ENCODE measurements at regions not wholly inside any gene's neighbourhood (a gene's known extent, or its start where the extent isn't known, plus 50 kb on each side); places are given as distances from the start of the nearest gene placed in this dataset.

DNA sequence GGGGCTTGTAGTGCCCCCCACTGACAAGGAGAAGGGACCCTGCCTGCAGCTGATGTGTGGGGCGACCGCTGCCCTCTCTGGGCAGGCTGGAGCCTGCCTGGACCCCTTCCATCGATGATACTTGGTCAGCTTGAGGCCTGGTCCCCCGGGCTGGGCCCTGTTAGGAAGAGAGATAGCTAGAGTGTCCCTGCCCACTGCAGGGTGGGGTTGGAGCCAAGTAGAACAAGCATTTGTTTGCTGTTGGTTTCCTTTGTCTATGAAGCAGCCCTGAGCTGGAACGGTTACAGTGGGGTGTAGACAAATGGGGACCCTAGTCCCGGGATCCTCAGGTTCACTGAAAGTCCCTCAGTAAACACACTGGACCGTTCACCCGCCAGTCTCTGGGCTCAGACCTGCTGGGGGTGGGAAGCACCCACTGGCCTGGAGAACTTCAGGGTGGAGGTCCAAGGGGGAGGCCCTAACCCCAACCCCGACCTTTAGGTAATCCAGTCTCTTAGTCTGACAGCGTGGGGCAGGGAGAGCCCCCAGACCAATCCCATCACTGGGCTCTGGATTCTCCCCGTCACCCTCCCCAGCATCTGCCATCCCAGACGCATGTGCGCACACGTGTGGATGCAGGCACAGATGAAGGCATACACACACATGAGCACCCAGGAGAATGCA lies 204.8 kb upstream of the ZNF536 start:
- Mint-ChIP-seq H3K4me1 (peaks cover 3% of the 10 kb centered on the region), H3K4me3 (no peak overlapping the region), H3K9me3 (peaks cover 7% of the 10 kb centered on the region), H3K27ac (no peak overlapping the region), H3K27me3 (peaks cover 10% of the 10 kb centered on the region), H3K36me3 (no peaks in the 10 kb centered on the region)
- ATAC-seq (ENCODE audit: low read depth) = no peak
- no peak for DNase-seq (ENCODE audit: low spot score in 2 of 2)

DNA sequence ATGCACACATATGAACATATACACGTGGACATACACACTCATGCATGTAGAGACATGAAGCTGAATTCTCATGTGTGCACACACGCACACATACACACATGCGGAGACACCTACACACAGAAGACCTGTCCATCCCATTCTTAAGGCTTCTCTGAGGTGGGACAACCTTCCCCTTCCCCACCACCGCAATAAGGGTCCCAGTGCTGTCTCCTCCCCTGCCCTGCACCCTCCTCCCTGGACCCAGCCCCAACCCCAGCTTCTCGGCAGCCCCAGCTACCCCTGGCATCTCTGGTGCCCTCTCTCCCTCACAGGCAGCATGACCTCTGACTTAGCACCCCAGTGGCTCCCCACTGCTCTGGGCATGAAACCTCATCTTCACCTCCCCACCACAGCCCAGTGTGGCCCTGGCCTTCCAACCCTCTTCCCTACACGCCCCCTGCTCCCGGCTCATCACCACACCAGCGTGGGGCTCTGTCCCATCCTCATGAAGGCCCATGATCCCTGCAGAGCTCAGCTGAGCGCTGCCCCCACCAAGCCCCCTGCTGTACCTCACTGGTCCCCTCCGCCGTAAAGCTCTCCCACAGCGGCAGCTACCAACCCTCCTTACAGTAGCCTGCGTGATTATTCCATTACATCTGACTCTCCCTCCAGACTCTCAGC lies 204.1 kb upstream of the ZNF536 start:
- no peak overlapping the region for H3K27ac Mint-ChIP-seq
- H3K27me3 Mint-ChIP-seq = peaks cover 3% of the 10 kb centered on the region
- H3K4me3 Mint-ChIP-seq = no peak overlapping the region
- H3K9me3 Mint-ChIP-seq = peaks cover 2% of the 10 kb centered on the region
- no peaks in the 10 kb centered on the region for H3K4me1 Mint-ChIP-seq
- no peaks in the 10 kb centered on the region for H3K36me3 Mint-ChIP-seq
- ATAC-seq (ENCODE audit: low read depth) (no peak), DNase-seq (ENCODE audit: low spot score in 2 of 2) (no peak)

DNA sequence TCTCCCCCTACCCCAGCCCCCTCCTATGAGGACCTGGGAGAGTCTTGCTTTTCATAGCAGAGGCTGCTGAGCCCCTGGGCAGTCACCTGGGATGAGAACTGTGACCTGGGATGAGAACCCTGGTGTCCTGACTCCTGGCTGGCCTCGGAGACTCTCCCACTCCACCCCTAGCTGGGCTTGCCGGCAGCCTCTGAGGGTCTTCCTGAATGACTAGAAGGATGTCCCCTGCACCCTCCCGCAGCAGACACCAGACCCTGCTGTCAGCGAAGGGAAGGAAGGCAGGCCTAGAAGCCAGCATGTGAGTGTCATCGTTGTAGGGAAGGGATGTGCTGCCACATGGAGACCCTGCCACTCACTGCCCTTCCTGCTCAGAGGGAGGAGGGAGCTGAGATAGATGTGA lies 203.4 kb upstream of the ZNF536 start:
- Mint-ChIP-seq H3K27ac (no peak overlapping the region), H3K4me1 (no peaks in the 10 kb centered on the region), H3K9me3 (peaks cover 1% of the 10 kb centered on the region), H3K36me3 (no peaks in the 10 kb centered on the region), H3K4me3 (no peak overlapping the region), H3K27me3 (peaks cover 2% of the 10 kb centered on the region)
- ATAC-seq (ENCODE audit: low read depth) (no peak), DNase-seq (ENCODE audit: low spot score in 2 of 2) (no peak)

DNA sequence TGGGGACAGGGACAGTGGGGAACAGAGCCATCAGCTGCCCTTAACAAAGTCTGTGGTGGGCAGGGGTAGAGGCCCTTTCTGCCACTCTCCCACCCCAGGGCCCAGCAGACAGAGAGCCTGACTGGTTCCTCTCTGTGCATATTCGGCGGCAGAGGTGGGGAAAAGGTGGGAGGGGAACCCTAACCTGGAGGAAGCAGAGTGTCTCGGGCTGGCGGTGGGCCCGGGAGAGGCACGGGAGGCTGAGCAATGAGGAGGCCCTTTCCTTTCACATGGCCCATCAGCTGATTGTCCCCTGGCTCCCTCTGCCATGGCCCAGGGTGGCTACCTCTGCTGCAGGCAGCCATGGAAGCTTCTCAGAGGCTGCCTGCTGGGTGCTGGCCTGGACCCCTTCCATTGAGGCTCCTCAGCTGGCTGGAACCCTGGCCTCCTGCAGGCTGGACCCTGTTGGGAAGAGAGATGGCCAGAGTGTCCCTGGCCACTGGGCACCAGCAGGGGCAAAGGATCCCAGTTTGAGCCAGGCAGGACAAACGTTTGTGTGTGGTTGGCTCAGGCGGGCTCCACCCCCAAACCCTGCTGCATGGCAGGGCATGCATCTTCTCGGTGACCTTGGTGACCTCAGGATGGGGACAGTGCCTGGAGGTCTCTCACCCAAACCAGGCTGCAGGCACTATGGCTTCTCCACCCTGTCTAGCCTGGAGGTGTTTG lies 202.8 kb upstream of the ZNF536 start:
- H3K27ac Mint-ChIP-seq = no peak overlapping the region
- DNase-seq (ENCODE audit: low spot score in 2 of 2) = no peak
- H3K36me3 Mint-ChIP-seq = no peaks in the 10 kb centered on the region
- peaks cover 2% of the 10 kb centered on the region for H3K27me3 Mint-ChIP-seq
- H3K9me3 Mint-ChIP-seq = peaks cover under 1% of the 10 kb centered on the region
- no peaks in the 10 kb centered on the region for H3K4me1 Mint-ChIP-seq
- no peak overlapping the region for H3K4me3 Mint-ChIP-seq
- no peak for ATAC-seq (ENCODE audit: low read depth)

DNA sequence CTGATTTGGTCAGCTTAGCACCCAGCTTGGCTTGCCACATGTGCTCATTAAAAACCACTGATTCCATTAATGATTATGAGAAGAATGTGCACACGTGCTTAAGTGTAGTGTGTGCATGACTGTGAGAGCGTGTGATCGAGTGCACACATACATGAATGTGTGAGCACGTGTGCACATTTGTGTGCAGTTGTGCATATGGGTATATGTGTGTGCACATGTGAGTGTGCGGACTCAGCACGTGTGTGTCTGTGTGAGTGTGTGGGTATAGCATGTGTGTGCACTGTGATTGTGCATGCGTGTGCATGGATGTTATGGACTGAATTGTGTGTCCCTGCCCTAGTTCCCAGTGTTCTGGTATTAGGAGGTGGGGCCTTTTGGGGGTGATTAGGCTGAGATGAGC lies 202.1 kb upstream of the ZNF536 start:
- ATAC-seq (ENCODE audit: low read depth) = no peak
- no peaks in the 10 kb centered on the region for H3K4me1 Mint-ChIP-seq
- no peaks in the 10 kb centered on the region for H3K9me3 Mint-ChIP-seq
- no peak overlapping the region for H3K4me3 Mint-ChIP-seq
- H3K27ac Mint-ChIP-seq = no peak overlapping the region
- peaks cover 2% of the 10 kb centered on the region for H3K27me3 Mint-ChIP-seq
- no peaks in the 10 kb centered on the region for H3K36me3 Mint-ChIP-seq
- DNase-seq (ENCODE audit: low spot score in 2 of 2) = no peak

DNA sequence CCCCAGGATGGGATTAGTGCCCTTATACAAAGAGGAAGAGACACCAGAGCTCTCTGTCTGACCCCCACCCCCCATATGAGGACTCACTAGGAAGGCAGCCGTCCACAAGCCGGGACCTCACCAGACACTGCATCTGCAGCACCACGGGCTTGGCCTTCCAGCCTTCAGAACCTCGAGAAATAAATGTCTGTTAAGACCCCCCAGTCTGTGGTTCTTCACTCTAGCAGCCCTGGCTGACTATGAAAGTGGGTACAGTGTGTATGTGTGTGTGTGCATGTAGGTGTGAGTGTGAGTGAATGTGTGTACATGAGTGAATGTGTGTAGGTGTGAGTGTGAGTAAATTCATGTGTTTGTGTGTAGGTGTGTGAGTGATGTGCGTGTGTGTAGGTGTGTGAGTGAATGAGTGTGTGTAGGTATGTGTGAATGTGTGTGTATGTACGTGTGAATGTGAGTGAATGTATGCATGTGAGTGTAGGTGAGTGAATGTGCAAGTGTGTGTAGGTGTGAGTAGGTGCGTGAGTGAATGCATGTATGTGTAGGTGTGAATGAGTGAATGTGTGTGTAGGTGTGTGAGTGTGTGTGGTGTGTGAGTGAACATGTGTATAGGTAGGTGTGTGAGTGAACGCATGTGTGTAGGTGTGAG lies 201.6 kb upstream of the ZNF536 start:
- no peak for ATAC-seq (ENCODE audit: low read depth)
- no peak for DNase-seq (ENCODE audit: low spot score in 2 of 2)
- H3K9me3 Mint-ChIP-seq = no peaks in the 10 kb centered on the region
- H3K27me3 Mint-ChIP-seq = peaks cover 2% of the 10 kb centered on the region
- H3K4me1 Mint-ChIP-seq = no peaks in the 10 kb centered on the region
- H3K36me3 Mint-ChIP-seq = no peaks in the 10 kb centered on the region
- no peak overlapping the region for H3K4me3 Mint-ChIP-seq
- H3K27ac Mint-ChIP-seq = no peak overlapping the region

DNA sequence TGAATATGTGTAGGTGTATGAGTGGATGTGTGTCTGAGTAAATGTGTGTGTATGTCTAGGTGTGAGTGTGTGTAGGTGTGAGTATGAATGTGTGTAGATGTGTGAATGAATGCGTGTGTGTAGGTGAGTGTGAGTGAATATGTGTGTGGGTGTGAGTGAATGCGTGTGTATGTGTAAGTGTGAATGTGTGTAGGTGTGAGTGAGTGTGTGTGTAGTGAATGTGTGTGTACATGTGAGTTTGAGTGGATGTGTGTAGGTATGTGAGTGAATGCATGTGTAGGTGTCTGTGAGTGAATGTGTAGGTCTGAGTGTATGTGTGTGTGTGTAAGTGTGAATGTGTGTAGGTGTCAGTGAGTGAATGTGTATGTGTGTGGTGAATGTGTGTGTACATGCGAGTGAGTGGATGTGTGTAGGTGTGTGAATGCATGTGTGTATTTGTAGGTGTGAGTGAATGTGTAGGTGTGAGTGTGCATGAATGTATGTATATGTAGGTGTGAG lies 201.0 kb upstream of the ZNF536 start:
- Mint-ChIP-seq H3K4me3 (no peak overlapping the region), H3K27ac (no peak overlapping the region), H3K9me3 (no peaks in the 10 kb centered on the region), H3K36me3 (no peaks in the 10 kb centered on the region), H3K4me1 (no peaks in the 10 kb centered on the region), H3K27me3 (no peaks in the 10 kb centered on the region)
- no peak for ATAC-seq (ENCODE audit: low read depth)
- no peak for DNase-seq (ENCODE audit: low spot score in 2 of 2)

DNA sequence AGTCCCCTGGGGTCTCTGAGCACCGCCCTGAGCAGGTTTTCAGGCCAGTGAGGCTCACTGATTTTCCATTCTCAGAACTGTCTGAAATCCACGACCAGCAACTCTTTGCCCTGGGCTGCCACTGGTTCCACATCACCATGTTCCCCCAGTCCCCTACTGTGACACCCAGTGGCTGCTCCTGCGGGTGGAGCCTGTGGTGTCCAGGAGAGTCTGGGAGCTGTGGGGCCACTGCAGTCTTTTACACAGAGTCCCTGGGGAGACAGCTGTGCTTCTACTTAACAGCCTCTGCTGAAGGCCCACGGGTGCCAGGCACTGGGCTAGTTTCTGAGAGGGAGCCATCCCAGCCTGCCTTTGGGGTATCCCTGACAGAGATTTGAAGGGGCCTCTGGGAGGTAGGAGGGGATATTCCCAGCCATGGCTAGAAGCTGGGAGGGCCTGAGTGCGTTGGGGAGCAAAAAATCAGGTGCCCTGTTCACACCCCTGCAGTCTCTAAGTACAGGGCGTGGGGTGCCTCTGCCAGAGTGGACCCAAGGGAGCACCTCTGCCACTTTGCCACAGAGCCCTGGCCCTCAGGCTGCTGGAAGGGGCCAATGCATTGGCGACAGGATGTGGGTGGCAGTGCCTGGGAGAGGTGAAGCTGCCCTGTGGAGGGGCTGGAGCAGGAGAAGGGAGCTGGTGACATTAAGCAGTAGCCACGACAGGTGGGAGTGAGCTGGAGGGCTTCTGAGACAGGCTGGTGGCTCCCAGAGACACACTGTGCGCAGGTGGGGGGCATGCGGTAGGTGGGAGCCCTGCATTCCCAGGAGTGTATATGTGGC lies 200.2 kb upstream of the ZNF536 start:
- Mint-ChIP-seq H3K4me3 (no peak overlapping the region), H3K27me3 (no peaks in the 10 kb centered on the region), H3K9me3 (peaks cover 1% of the 10 kb centered on the region), H3K27ac (no peak overlapping the region), H3K4me1 (no peaks in the 10 kb centered on the region), H3K36me3 (no peaks in the 10 kb centered on the region)
- ATAC-seq (ENCODE audit: low read depth) (no peak), DNase-seq (ENCODE audit: low spot score in 2 of 2) (no peak)

DNA sequence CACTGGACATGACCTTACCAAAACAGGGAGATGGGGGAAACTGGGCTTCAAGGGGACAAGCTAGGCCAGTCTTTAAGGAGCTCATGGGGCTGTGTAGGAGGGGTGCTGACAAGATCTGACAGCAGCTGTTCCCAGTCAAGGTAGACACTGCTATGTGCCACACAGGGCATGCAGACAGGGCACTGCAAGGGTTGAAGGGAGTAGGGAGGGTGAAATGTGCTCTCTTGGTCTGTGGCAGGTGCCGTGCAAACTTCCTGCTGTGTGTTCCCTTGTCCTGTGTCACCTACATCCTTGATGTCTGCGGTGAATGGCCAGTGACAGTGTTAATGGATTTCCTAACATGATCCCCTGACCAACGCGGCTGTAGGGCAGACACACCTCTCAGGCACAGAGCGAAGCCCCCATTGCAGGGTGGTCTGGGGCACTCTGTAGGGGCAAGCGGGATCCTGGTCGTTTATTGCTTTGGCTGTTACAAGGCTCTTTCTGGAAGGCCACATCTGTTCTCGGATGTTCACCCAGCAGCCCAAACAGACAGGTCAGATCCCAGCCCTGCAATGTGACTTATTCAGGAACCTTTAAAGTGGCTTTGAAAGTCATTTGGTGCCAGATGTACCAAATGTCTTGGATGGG lies 199.5 kb upstream of the ZNF536 start:
- no peaks in the 10 kb centered on the region for H3K4me1 Mint-ChIP-seq
- H3K27me3 Mint-ChIP-seq = no peaks in the 10 kb centered on the region
- ATAC-seq (ENCODE audit: low read depth) = no peak
- H3K36me3 Mint-ChIP-seq = no peaks in the 10 kb centered on the region
- no peak overlapping the region for H3K4me3 Mint-ChIP-seq
- no peak for DNase-seq (ENCODE audit: low spot score in 2 of 2)
- peaks cover 1% of the 10 kb centered on the region for H3K9me3 Mint-ChIP-seq
- no peak overlapping the region for H3K27ac Mint-ChIP-seq

DNA sequence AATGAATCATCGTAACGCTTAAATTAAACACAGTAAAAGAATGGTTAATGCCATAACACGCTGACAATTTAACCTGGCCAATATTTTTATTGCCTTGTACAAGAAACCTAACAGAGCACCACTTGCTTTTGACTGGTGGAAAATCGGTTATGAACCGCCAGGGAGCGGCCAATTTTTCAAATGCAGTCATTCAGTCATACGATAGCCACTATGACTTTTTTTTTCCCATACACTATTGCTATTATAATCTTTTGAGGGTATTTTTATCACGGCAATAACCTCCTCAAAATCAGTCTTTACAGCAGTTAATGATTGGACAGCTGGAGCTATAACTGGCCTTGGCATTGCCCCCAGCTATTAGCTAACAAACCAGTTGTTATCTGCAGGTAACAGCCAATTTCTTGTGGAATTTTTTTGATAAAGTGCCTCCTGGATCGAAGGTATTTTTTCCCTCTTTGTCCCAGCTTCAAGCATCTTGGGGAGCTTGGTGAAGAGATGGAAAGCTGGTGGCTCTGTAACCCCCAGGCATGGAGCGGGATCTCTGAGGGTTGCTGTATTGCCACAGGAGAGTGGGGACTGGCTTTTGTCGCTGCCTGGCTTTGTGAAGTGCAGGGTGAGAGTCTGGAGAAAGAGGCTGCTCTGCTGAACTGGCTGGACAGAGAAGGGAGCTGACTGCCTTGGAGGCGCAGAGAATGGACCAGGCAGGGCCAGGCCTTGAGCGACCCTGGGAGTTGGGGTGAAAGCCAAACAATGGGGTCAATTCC lies 198.4 kb upstream of the ZNF536 start:
- peaks cover 4% of the 10 kb centered on the region for H3K9me3 Mint-ChIP-seq
- DNase-seq (ENCODE audit: low spot score in 2 of 2) (no peak), ATAC-seq (ENCODE audit: low read depth) (no peak)
- H3K27me3 Mint-ChIP-seq = peaks cover 2% of the 10 kb centered on the region
- no peak overlapping the region for H3K4me3 Mint-ChIP-seq
- H3K4me1 Mint-ChIP-seq = no peaks in the 10 kb centered on the region
- no peaks in the 10 kb centered on the region for H3K36me3 Mint-ChIP-seq
- H3K27ac Mint-ChIP-seq = no peak overlapping the region

DNA sequence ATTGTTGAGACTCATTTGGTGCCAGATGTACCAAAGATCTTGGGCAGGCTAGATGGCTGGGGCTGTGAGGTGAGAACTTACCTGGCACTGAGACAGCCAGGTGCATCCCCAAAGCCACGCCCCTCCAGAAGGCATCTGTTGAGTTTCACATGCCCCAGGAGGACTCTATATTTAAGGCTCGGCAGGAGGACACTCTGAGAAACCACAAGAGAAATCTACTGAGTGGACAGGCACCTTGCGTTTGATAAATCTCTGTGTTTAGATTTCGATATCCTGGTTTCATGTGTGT lies 197.9 kb upstream of the ZNF536 start:
- H3K27me3 Mint-ChIP-seq = peaks cover 2% of the 10 kb centered on the region
- DNase-seq (ENCODE audit: low spot score in 2 of 2) = no peak
- no peak for ATAC-seq (ENCODE audit: low read depth)
- H3K36me3 Mint-ChIP-seq = no peaks in the 10 kb centered on the region
- no peak overlapping the region for H3K27ac Mint-ChIP-seq
- H3K4me1 Mint-ChIP-seq = no peaks in the 10 kb centered on the region
- H3K9me3 Mint-ChIP-seq = peaks cover 4% of the 10 kb centered on the region
- no peak overlapping the region for H3K4me3 Mint-ChIP-seq

DNA sequence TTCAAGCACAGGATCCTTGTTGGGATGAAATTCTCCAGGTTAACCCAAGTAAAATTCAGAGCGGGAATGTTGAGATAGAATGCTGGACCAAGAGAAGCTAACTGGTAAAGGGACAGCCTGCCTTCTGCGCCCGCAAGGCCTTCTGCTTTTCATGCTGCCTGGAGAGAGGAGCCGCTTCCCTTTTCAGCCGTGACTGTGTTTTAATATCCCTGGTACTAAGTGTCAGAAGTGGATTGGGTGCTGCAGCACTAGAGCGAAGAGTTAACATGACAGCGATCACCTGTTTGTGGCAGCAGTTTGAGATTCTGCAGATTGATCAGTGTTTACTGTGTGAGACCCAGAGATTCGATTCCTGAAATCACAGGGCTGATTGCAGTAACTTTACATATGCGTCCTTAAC lies 197.4 kb upstream of the ZNF536 start:
- Mint-ChIP-seq H3K4me1 (no peaks in the 10 kb centered on the region), H3K27me3 (peaks cover 2% of the 10 kb centered on the region), H3K4me3 (no peak overlapping the region), H3K36me3 (no peaks in the 10 kb centered on the region), H3K27ac (no peak overlapping the region), H3K9me3 (peaks cover 9% of the 10 kb centered on the region)
- no peak for ATAC-seq (ENCODE audit: low read depth)
- DNase-seq (ENCODE audit: low spot score in 2 of 2) = no peak

DNA sequence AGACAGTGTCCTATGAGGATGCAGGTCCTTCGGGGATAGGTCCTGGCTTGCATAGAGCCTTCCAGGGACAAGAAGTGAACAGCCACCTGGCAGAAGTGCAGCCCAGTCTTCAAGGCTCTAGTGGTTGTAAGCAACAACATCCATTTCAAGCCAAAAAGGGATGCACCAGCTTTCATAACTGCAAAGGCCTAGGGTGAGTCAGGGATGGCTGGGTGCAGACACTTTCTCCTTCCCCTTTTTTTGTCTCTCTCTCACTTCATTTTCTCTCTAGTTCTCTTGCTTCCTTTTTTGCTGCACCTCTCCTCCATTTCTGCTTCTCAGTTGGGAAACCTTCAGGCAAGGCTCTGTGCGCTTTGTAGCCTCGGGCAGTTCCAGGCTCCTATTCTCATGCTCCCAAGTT lies 196.2 kb upstream of the ZNF536 start:
- no peak overlapping the region for H3K4me3 Mint-ChIP-seq
- H3K9me3 Mint-ChIP-seq = peaks cover 11% of the 10 kb centered on the region
- ATAC-seq (ENCODE audit: low read depth) = no peak
- H3K27me3 Mint-ChIP-seq = peaks cover 2% of the 10 kb centered on the region
- H3K36me3 Mint-ChIP-seq = no peaks in the 10 kb centered on the region
- no peak overlapping the region for H3K27ac Mint-ChIP-seq
- no peak for DNase-seq (ENCODE audit: low spot score in 2 of 2)
- H3K4me1 Mint-ChIP-seq = no peaks in the 10 kb centered on the region

Measured in memory B cell (primary cell).